GM21786 (cell line): ENCODE measurements at regions not wholly inside any gene's neighbourhood (a gene's known extent, or its start where the extent isn't known, plus 50 kb on each side); places are given as distances from the start of the nearest gene placed in this dataset.

Experiments used
- ATAC-seq: cut with Tn5 transposase; IDR thresholded peaks from one replicate; pipeline ENCODE4 v1.9.1; 2021; ENCODE audit not compliant: unreplicated experiment

DNA sequence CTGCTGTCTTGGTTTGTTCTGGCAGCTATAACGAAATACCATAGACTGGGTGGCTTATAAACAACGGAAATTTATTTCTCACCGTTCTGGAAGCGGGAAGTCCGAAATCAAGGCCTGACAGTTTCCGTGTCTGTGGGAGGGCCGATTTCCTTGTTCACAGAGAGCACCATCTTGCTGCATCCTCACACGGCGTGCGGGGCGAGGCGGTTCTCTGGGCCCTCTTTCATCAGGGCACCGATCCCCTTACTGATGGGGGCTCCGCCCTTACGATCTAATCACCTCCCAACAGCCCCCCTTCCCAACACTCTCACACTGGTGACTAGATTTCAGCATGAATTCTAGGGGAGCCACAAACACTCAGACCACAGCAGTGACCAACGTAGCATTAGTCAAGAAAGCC, 578.3 kb upstream of the FAT1 start:
- ATAC-seq, result no peak

DNA sequence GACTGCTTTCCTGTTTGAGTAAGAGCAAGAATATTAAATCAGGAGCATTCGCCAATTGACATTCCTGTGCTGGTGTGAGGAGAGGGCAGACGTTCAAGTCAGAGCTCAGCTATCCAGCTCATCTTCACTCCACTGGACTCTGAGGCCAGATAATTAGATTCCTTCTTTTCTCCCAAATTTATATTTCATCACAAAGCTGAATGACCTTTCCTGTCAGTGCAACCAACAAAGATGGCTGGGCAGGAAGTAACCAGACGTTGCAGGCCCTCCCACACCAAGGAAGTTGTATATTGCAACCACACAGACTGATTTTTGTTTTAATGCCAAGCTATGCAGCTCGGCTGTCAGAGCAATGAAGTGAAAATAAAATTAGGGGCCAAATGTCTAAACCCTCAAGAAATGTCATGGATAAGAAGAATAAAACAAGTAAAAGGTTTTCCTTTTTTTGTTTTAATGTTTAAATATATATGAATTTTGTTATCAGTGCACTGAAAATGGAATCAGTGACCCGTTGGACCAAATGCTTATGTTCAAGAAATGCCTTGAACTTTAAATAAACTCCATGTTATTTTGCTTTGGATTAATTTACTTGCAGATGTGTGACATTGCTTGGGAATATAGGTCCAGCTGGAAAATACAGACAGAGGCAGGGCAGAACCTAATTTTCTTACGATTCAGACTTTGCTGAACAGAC, 578.9 kb upstream of the FAT1 start:
- no peak for ATAC-seq

DNA sequence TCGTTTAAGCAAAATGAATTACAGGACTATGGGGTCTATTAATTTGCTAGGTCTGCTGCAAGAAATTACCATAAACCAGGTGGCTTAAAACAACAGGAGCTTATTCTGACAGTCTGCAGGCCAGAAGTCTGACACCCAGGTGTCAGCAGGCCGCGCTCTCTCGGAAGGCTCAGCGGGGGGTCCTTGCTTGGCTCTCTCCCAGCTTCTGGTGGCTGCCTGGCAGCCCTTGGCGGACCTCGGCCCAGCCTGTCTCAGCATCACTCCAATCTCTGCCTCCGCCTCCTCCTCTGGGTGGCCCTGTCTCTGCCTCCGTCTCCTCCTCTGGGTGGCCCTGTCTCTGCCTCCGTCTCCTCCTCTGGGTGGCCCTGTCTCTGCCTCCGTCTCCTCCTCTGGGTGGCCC, 580.5 kb upstream of the FAT1 start:
- no peak for ATAC-seq

DNA sequence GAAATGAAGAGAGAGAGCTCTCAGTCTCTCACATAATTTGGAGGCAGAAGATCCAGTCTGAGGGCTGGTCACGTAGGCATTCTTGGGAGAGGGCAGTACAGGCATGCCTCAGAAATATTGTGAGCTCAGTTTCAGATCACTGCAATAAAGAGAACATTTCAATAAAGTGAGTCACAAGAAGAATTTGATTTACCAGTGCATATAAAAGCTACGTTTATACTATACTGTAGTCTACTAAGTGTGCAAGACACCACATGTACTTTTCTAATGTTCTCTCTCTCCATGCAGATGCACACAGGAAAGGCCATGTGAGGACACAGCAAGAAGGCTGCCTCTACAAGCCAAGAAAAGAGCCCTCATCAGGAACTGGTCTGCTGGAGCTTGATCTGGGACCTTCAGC, 583.5 kb upstream of the FAT1 start:
- no peak for ATAC-seq

DNA sequence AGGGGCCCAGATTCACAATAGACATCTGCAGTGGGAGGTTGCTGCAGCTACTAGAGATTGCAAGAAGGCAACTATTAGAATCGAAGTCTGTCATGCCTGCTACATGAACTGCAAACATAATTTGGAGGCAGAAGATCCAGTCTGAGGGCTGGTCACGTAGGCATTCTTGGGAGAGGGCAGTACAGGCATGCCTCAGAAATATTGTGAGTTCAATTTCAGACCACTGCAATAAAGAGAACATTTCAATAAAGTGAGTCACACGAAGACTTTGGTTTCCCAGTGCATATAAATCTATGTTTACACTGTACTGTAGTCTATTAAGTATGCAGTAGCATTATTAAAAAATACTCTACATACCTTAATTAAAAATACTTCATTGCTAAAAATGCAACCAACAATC, 585.8 kb upstream of the FAT1 start:
- no peak for ATAC-seq

DNA sequence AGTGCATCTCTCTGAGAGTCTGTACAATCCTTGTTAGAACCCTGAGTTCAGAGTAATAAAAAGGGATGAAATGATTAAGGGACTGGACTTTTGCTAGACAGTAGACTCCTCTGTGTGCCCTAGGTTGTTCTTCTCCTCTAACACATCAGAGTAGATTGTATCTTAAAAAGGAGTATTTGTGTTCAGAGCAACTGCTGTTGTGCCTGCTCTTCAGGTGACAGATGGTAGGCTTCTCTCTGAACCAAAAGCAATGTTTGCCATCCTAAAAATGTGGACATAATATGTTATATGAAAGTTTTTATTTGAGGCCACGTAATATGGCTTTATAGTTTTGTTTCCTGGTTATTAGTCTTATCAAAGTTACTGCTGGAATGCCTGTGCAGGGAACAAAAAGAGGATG, 588.6 kb upstream of the FAT1 start:
- ATAC-seq, result no peak

DNA sequence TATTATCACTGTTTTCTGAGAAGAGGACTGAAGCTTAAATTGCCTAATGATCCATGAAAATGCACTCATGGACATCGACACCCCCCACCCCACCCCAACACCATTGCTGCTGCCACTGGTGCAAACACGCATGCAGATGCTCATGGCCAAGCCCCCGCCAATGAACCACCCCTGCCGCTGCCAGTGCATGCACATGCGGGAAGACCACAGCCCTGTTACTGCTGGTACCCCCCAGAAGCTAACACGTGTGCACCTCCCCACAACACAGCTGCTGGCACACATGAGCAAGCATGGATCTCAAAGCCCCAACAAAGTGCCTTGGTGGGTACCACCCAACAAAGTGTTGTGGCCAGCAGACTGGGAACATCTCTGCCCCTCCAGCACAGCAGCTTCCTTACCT, 594.1 kb upstream of the FAT1 start:
- no peak for ATAC-seq

DNA sequence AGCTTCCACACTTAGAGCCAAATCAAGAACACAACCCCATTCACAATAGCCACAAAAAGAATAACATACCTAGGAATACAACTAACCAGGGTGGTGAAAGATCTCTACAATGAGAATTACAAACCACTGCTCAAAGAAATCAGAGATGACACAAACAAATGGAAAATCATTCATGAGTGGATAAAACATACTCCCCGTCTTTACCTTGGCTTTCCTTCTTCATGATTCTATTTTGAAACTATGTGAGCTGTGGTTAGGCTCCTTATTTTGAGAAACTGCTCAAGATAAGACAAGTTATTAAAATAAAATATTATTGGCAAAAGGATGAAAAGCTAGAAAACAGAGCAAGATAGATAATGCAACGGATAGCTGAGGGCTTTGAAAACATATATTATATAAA, 598.1 kb upstream of the FAT1 start:
- ATAC-seq, result no peak

DNA sequence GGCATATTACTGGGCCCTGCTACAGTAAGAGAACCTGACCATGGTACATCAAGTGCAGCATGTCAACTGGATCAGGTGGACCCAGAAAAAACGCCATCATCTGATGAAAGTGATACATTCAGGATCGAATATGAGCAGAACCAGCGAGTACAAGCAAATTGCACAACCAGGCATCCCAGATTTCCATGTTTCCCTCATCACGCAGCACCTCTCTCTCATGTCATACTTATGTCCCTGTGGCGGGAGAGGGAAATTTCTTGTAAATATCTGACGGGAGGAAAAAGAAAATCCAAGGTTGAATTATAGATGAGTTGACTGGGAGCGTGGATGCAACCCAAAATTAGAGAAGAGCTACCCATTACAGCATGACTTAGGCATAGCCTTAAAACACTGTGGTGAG, 608.5 kb upstream of the FAT1 start:
- ATAC-seq, result no peak

DNA sequence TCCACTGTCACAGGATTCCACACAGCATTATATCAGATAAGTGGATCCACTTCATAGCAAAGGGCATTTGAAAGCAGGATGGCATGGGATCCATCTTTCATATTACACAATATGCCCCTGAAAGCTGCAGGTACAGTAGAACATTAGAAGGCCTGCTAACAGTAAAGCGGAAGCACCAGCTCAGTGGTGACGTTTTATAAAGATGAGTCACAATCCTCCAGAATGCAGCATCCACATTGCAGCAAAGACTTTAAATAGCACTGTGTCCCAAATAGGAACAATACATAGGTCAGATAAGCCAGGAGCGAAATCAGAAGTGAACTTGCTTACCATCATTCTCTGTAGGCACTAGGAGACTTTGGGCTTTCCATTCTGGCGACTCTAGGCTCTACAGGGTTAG, 609.5 kb upstream of the FAT1 start:
- ATAC-seq, result no peak

DNA sequence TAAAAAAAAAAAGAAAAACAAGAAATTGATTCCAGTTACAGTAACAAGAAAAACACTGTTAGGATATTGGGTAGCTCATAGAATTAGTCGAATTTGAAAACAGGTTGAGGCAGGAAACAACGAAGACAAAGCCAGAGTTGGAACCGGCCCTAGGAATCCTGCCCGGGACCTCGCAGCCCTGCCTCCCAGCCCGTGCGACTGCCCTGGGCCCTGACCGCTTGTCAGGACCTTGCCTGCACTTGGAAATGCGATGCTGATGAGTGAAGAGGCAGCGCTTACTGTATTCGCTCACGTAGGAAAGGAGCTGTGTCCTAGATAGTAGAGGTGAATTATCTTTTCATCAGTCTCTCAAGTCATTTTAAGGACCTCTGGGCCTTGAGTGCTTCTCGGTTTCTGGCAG, 611.7 kb upstream of the FAT1 start:
- no peak for ATAC-seq

DNA sequence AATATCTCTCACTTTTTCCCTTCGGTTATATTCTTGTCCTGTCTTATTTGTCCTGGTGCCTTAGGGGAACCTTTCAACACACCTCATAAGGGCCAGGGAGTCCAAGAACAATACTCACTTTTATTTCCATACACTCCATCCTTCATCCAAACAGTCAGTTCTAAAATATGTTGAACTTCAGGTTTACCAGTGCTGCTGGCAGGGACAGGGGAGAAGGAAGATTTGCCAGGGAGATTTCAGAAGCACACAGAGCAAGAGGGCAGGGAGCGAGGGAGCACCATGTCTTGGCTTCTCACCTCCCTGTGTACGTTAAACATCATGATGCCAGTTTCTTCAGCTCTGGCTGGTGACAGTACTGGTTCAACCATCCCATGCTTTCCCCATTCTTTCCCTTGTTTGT, 631.1 kb upstream of the FAT1 start:
- no peak for ATAC-seq

DNA sequence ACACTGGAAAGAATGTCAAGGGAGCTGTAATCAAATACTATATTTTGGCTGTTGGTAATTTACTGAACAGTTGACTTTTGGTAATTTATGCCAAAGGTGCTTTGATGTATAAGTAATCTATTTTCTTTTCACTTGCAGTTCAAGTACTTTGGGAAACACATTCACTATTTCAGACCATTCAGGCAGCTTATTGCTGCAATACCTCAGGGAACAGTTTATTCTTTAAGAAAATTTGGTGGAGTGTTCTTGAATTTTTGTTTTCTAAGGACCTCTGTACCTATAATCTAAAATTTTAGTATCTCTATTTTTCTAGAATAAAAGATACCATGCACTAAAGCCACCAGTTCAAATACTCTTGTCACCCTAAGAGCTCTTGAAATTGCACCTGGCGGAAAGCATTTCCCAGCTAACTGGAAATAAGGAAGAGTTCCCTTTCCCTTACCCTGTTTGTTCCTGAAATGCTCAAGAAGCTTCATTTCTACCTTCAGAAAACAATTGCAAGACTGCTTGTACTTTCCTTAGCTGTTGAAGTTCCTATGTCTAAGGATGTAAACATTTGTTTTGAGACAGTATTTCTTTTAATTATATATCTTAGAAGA, 633.5 kb upstream of the FAT1 start:
- ATAC-seq, result no peak

DNA sequence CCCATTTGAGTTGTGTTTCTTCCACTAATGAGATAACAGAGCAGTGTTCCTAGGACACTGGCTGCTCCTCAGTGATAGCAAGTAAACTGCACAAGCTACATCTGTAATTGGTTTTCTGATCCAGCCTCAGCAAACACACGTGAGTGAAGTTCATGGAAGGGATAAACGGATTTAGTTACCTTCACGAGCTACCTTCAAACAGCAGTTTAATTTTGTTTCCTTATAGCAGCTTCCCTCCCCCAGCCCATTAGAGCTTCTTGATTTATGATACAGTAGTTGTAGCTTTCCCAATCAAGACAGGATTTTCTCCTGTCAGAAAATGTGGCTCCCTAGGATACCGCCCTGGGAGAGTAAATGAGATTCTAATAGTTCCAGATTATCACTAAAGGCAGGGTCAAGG, 634.2 kb upstream of the FAT1 start:
- ATAC-seq, result no peak

DNA sequence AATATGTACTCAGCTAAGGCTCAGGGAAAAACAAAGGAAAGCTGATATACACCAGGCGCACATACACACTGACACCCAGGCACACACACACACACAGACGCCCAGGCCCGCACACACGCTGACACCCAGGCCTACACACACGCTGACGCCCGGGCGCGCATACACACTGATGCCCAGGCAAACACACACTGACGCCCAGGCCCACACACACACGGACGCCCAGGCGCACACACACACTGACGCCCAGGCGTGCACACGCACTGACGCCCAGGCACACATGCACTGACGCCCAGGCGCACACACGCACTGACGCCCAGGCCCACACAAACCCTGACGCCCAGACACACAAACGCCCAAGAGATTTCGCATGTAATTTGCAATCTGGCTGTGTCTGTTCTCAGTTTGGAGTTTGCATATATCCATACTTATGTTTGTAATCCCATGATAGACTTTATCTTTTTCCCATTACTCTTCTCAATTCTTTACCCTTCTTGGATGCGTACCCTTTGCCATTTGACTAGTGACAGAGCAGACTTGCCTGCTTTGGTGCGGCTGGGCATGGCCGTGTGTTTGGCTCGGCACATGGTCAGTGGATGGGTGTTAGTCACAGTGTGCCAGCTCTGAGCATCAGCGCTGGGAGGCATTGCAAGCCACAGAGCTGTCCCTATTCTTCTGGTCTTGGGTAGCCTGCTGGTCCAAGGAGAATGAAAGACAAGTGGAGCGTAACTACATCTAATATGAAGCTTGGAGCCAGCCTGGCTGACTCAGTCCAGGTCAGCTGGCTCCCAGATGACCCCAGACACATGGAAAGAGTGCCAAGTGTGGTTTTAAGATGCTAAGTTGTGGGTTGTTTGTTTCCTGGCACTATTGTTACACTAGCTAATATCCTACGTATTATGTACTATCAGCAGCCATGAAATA, 632.4 kb upstream of the ZFP42 start:
- ATAC-seq, result no peak

DNA sequence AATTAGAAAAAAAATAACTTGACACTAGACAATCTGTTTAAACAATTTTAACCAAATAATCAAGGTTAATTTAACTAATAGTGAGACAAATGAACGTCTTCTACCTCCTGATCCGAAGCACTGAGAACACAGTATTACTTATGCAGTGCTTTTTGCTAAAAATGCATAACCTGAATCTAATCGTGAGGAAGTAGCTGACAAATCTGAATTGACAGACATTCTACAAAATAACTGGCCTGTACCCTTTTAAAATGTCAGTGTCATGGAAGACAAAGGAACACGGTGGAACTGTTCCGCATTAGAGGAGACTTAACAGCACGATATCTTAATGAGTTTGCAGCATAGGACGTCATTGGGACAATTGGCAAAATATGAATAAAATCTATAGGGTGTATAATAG, 631.2 kb upstream of the ZFP42 start:
- no peak for ATAC-seq

DNA sequence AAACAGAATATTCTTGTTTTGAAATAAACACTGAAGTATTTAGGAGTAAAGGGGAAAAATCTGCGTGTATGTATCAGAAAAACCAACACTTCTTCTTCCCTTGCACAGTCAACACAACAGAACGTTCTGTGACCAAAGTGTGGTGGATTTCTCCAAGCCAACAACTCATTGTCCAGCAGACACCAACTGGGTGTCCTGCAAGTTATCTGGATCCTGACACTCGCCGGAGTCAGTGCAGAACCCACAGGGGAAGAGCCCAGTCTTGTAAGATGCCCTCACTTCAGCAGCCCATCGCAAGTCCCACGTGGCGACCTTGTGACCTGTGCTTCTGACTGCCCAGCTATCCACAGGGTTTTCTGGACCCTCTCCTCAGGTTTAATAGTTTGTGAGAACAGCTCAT, 630.7 kb upstream of the ZFP42 start:
- no peak for ATAC-seq

DNA sequence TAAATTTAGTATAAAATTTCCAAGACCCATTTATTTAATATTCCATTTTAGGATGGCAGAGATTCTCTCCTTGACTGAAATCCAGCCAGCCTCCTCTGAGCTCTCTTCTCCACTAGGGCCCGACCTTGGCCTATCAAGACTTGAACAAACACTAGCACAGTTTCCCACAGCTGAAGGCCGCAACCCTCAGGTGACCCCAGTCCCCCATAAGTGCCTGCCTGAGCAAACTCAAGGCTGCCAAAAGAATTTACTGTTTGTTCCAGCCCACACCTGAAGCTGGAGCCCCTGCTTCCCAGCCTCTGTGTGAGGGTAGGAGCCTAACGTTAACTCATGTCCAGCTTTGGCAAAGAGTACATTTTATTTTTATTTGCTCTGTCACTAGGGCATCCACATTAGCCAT, 629.0 kb upstream of the ZFP42 start:
- ATAC-seq, result no peak

DNA sequence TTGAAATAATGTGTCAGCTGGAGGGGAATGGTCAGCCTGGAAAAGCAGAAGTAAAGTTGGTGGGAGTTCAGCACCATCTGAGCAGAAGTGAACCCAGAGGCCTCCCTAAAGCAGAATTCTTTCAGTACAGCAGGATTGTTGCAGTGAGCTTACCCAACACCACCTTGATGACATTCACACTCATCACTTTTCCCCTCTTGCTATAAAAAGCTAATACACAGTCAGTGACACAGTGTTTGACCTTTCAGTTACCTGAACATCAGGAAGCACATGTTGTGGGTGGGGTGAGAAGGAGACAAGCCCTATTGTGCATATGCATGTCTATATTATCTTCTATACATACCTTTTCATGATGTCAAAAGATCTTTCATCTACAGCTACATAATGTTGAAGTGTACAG, 624.7 kb upstream of the ZFP42 start:
- no peak for ATAC-seq

DNA sequence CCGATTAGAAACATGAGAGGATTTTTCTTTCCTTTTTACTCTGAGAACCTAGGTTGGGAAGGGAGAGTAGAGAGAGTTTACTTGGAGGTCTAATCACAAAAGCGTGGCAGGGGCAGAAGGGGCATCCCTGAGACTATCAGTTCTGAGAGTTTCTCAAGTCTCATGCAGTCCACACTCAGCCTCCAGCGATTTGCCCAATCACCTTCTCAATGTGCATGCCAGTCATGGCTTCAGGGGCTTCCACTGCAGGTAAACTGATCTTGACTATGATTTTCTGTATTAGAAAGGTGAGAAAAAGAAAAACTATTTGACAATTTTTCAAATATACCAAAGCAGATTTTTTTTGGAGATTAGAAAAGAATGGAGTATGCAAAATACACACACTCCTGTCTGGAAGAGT, 617.1 kb upstream of the ZFP42 start:
- no peak for ATAC-seq

DNA sequence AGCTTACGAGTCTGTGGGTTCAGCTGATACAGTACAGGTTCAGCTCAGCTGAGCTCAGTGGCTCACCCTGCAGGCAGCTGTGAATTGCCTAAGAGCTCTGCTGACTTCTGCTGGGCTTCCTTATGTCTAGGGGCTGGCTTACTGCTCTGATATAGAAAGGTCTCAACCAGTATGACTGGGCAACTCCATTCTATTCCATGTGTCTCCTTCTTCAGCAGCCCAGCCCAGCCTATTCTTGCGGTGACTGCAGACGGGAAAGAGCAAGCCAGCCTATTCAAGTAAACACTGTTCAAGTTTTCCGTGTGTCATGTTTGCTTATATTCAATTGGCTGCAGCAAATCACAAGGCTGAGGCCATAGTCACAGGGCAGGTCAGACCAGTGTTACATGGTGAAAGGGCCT, 615.4 kb upstream of the ZFP42 start:
- no peak for ATAC-seq

DNA sequence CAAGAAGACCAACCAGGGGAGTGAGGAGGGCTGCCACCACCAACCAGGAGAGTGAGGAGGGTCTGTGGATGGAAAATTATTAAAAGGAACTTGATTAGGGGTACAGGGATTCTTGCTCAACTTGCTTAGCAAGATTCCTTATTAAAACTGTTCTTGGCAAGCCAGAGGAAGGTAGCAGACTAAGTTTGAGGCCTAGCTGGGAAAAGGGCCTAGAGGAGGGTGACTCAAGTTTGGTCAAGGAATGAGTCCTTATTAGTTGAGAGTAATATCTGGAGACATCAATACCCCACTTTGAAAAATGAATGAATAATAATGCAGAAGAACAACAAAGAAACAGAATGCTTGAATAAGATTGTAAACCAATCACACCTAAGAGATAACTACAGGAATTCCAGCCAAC, 612.4 kb upstream of the ZFP42 start:
- no peak for ATAC-seq
